Anterior cingulate cortex (tissue), 58 donors: ENCODE measurements at regions not wholly inside any gene's neighbourhood (a gene's known extent, or its start where the extent isn't known, plus 50 kb on each side); places are given as distances from the start of the nearest gene placed in this dataset.

Experiments
- DNase-seq, 58 donors: peaks; one replicate each; lab custom pipeline; 2025; lab: John Stamatoyannopoulos, UW

DNA sequence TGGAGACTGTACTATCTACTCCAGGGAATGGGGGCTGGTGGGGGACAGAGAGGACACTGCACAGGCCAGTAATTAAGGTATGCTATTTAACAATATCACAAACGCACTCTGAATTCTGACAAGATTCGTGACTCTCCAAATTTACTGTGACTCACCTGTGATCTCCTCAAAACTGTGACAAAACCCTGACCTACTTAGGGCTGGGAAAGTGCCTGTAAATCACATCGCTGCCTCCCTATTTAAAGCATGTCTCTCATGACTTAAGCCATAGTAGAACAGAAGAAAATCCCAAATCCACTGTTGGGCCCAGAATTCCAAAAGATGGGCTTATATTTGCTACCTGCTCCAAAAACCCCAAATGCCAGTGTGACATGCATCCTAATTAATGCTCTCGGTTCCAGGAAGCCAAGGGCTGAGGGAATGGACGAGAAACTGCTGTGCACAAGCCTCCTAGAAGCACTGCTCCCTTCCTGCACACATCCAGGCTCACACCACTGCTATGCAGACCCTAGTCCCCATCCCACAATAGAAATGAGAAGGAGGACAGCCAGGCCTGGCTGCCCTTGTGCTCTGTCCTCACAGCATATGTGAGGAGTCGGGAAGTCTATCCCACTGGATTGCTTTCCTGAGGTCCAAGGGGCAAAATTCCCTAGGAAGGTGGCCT, 187.7 kb upstream of the CHRNA7 start:
- peak in 3 of 58 donors; percentile 24 to 38 (median 27) for DNase-seq

DNA sequence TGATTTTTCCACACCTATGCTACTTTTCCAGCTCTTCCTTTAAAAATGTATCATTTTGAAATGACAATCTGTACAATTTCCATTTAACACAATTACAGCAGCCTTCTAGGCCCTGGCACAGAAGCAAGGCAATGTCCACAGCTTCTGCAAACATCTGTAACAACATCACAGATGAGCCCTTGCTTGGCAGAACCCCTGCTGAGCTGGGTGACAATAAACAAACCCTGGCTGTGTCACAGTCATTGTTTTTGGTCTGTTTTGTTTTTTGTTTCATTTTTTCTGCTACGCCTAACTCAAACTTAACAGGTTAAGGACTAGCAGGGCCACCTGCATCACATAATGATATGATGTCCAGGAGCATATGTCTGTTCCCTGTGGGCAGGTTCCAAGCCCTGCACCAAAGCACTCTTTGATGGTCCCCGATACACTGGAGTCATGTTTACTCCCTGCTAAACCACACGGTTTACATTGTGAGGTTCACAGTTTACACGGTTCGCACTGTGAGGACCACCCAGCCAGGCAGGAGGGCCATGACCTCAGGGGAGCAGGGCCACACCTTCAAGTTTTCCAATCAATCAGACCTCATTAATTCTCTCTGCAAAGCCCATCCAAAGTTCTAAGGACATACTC, 186.8 kb upstream of the CHRNA7 start:
- peak in 30 of 58 donors; percentile 22 to 83 (median 57) for DNase-seq

DNA sequence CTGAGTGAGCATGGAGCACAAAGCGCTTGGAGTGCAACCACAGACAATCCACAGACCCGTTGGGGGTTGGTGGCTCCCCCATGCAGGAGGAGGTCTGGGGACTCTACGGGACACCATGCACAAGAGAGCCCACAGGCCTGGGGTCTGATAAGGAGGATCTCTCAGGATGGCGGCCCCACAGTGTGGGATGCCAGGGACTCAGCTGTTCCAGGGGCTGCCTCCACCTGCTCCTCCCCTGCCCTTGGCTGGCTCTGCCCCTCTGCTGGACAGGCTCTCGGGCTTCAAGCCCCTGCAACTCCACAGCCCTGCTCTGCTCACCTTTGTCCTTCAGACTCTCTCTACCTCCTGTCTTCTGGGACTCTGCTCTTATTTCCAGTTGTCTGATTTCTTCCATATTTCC, 184.5 kb upstream of the CHRNA7 start:
- no peak for DNase-seq

DNA sequence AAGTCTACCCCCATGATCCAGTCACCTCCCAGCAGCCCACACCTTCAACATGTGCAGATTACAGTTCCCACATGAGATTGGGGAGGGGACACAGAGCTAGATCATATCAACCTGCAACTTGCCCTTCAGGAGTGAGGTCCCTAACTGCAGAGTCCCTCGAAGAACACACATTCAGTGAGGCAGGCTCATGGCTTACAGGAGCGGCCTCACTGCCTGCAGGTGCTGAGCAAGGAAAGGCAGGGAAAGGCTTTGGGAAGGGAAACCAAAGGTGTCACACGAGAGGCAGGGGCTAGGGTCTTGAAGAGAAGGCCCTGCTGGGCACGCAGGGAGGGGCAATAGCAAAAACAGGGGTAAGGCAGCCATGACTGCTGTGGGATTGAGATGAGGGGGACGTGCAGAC, 182.4 kb upstream of the CHRNA7 start:
- DNase-seq: no peak

DNA sequence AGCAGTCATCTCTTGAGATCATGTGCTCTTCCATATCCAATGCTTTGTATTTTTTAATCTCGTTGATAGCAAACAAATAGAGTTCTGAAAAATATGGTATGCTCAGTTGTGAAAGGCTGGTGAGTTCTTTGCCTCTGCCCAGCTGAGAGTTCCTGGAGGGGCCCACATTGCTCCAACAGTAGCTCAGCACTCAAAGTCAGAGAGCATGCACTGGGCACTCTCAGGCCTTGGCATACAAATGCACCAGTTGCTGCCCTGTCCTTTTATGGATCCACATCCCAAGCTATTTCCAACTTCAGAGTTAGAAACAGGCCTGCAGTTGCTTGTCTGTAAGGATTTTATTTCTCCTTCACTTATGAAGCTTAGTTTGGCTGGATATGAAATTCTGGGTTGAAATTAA, 181.7 kb upstream of the CHRNA7 start:
- no peak for DNase-seq

DNA sequence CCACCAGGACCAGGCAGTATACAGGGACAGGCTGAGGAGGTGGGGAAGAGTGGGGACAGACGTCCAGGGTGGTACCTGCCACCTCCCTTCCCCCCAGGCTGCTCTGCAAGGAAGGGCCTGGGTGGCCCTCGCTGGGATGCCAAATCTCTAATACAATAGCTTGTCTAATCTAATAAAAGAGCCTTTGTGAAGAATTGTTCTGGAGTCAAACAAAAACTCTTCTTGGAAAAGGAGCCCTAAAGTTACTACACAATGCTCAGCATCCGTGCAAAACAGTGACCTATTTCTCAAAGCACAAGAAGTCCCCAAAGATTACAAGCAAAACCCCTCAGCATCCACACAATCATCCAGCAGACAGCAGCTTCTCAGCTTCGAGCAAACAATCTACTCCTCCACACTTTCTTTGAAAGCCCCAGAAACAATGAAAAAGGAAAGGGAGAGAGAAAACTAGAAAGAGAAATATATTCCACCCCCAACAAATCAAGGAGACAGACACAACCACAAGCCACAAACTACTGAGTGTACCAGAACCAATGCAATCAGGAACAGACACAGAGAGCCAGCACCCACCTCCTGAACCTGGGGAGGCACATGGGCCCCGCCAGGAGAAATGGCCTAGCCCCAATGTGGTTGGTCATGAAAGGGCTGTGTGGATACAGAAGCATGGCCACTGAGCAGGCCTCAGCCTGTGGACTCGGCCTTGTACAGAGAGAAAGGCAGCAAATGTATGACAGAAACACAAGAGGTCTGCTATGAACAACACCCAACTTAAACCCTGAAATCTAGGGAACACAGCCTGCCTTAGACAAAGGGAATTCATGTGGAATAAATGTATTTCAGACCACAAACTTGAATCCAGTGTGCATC, 177.1 kb upstream of the CHRNA7 start:
- peak in 14 of 58 donors; percentile 14 to 73 (median 44) for DNase-seq

DNA sequence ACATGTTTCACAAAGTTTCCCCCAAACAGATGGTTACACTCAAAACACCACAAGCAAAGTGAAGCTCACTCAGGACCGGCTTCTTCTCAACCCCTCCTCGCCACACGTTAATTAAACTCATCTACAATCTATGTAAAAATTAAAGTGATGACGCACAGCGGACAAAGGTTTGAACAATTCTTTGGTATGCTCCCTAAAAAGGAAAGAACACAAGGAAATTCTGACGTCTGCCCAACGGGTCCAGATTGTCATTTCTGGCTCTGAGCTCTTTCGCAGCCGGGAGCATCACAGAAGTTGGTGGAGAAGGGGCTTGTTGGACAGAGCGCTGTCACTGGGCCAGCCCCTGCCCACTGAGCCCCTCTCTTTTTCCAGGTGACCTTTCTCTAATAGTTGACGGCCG, 173.7 kb upstream of the CHRNA7 start:
- no peak for DNase-seq

DNA sequence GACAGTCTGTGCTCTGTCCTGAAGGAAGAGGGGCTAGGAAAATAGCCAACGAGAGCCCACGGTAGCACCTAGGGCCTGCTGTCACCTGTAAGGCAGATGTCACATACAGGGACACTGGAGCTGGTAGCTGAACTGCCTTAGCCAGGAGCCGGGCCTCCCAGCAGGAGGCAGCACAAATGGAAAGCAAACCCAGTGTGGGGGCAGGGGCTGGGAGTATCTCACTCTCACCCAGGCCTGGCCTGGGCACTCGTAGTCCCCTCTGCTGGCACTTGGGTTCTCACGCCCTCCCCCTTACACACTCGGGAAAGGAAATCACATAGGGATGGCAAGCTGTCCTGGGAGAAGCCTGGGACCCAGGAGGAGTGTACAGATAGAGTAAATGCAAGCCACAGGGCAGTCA, 173.1 kb upstream of the CHRNA7 start:
- no peak for DNase-seq

DNA sequence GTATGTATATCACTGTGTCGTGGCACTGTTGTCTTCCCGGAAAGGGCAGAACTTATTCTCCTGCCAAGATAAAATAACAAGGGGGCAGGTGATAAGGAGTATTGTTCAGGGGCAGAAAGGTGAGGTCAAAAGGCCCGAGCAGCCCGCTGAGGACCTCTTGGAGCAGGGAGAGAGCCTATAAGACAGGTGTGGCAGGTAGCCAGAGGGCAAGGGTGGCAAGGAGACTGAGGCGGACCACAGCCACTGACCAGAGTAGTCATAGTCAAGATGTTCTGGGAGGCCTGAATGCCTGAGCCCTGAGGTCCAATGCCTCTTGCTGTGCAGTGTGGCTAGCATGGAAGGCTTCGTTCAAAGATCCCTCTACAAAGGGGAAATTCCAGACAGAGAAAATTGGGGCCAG, 172.3 kb upstream of the CHRNA7 start:
- DNase-seq: no peak

DNA sequence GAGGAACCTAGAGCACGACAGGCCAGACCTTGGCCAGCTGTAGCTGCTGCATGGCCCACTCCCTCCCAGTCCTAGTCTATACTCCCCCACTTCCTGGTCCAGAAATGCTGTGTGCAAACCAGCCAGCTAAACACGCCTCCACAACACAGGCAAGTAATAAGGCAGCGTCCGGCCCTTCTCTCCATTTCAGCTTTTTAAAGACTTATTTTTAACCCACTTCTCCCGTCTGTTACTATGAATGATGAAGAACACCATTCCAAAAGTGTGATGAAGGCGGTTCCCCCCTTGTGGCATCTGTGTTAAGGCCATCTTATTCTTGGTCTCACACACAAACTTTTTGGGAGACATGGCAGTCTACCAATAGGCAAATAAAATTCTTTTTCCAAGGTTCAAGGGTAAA, 164.1 kb upstream of the CHRNA7 start:
- DNase-seq: no peak

DNA sequence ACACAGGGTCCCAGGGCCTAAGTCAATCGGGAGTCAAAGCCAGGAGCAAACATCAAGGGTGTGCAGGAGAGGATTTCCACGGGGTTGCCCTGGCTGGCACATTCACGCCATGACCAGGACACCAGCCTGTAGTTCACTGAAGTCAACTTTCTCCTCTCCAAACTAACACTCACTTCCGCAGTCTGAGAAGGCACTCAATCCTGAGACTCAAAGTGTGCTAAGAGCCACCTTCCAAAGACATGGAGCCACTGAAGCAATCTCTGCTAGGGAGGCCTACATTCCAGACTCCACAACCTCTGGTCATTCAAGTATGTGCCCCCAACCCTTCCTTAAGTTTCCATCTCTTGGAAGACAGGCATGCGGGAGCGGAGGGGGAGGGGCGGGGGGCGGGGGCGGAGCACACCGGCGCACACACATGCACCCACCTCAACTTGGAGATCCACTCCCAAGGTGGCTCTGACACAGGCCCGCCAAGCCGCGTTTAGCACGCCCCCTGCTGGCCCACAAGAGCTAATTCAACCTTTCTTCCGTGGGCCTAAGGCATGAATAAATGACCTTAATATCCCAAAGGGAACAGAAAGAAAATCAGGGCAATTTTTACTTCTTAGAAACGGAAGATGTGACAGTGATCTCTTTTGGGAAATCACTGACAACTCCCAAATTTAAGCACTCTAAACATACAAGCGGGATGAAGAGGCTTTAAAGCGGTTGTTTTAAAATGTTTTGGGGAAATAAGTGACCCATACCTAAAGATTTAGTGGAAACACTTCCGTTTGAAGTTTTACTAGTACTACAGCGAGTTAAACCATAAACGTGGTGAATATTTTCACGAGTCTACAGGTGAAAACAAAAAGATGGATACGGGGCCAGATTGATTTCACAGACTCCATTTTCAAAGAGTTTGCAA, 162.5 kb upstream of the CHRNA7 start:
- peak in 42 of 58 donors; percentile 13 to 79 (median 48) for DNase-seq

DNA sequence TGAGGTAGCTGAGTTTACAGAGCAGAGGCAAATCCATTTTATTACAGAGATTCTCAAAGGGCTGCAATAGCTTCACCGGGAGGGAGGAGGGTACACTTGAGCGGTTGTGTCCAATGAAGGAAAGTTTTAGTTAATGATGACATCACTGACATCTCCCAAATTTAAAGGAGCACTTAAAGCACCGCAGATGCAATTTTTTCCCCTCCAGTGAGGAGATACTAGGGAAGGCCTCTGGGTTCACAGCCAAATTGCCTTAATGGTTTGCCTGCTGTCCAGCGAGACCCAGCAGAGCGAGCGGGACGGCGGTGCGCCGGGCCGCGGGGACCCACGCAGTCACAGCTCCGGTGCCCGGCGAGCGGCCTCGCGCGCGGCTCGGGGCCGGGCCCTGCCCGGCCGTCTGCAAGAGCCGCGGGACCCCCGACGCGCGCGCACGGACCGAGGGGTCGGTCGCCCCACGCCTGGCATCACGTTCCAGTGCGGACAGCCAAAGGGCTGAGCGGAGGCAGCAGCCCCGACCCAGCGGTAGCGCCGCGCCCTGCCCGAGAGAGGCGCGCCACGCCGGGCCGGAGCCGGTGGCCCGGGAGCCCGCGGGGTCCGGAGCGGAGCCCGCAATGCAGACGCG, 160.5 kb upstream of the CHRNA7 start:
- peak in 7 of 58 donors; percentile 21 to 45 (median 34) for DNase-seq

DNA sequence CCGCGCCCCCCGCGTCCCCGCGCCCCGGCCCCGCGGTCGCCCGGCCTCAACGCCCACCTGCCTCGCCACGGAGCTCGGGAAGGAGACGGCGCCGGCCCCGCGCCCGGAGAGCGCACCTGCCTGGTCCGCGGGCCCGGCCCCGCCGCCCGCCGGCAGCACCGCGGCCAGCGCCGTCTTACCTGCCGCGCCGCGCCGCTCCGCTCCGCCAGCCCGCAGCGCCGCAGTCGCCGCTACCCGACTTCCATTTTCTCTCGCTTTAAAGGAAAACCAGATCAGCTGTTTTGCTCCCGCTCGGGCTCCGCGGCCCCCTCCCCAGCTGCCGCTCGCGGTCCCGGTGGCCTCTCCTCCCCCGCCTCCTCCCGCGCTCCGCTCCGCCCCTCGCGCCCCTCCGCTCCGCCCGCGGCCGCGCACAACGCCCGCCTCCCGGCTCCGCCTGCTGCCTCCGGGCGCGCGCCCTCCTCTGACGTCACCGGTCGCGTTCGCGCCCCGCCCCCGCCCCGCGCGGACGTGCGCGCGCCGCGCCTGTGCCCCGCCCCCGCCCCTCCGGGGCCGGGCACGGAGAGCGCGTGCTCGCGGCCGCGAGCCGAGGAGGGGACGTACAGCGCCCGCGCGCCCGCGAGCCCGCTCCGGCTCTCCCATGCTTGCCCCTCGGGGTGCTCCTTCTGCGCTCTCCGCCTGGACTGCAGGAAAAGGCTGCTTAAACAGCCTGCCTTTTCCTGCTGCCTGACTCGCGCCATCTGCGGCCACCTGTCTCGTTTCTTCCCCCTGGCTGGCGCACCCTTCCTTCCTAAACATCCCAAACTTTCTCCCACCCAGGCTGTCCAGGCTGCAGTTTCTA, 159.8 kb upstream of the CHRNA7 start, which contains the start of gene OTUD7A:
Gene OTUD7A (minus strand): TSS at position 346 of the 838 bp plus-strand sequence.
- peak in 56 of 58 donors; percentile 15 to 94 (median 87) for DNase-seq

DNA sequence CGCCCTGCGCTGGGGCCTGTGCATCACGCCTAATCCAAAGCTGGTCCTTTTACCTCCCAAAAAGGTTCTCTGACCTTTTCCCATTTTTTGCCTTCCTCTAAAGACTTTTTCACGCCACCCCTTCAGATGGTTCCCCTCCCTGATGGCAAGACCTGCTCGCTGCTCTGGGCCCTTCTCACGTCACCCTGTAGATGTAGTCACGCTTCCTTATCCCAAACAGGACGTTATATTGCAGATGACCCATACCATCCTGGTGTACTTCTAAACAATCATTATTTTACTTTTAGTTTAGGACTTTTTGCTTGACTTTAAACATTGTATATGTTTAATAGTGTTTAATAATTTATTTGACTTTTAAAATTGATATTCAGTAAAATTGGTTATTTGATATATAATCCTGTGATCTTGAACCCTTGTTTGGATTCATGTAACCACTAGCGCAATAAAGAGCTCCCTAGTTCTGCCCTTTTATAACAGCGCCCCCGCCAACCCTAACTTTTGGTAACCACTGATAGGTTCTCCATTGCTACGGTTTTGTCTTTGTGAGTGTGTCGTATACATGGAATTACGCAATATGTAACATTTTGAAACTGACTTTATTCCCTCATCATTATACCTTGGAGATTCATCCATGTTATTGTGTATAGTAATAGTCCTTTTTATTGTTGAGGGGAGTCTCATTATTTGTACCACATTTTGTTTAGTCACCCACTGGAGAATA, 159.0 kb upstream of the CHRNA7 start:
- no peak for DNase-seq

DNA sequence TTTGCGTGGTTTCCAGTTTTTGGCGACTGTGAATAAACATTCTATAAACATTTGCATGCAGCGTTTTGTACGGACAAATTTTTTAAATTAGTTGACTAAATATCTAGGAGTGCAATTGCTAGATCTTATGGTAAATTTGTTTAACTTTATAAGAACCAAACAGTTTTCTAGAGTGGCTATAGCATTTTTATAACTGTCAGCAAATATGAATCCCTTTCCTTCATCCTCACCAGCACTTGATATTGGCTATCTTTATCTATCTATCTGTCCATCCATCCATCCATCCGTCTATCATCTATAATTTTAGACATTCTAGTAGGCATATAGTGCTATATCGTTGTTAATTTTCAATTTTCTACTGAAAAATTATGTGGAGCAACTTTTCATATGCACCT, 158.4 kb upstream of the CHRNA7 start:
- no peak for DNase-seq

DNA sequence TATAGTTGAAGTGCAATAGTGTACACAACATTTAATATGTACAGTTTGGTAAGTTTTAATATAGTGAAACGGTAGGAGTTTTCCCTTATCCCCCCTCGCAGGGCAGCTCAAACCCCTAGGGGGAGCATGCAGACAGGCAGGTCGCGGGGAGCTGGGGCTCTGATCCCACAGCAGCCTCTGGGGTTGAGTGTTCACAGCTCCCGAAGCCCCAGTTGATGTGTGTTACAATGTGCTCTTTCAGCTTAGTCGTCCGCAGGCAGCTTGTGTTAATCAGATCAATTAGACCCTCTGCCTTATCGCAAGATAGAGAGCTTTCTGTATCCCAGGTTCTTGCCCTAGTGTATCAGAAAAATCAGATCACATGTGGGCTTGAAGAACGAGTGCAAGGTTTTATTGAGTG, 143.1 kb upstream of the CHRNA7 start:
- DNase-seq: peak in 3 of 58 donors; percentile 5 to 8 (median 6)

DNA sequence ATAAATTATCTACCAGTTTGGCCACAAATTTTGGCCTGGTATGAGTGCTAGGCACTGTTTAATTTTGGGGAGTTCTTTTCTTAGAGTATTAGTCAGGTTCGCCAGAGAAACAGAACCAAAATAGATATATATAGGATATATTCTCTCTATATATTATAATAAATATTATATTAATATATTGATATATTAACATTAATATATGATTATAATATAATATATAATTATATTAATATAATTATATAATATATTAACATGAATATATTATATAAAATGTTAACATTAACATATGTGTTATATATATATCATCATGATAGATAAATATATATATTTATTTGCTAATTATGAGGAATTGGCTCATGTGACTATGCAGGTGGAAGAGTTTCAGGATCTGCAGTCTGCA, 137.8 kb upstream of the CHRNA7 start:
- DNase-seq: no peak

DNA sequence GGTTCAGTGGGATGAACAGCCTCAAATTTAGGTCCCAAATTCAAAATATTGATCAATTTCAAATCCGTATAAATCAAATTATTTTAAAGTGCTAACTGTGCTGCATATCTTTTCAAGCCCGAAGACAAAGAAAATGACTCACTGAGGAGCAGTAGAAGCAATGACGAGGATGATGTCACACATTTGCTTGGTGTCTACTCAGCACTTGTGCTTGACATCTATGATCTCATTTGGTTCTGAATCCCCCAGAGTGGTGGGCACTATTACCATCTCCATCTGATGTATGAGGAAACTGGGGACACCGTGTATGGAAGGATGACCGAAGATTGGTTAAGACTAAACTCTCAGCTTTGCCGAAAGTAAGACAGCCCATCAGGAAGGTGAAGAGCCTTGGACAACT, 136.5 kb upstream of the CHRNA7 start:
- no peak for DNase-seq
